SK-N-SH (cell line): ENCODE measurements at regions not wholly inside any gene's neighbourhood (a gene's known extent, or its start where the extent isn't known, plus 50 kb on each side); places are given as distances from the start of the nearest gene placed in this dataset.

Experiments
- CTCF ChIA-PET: fragments of 300-600, 350-600 bp; formaldehyde crosslinking; extraction: SDS; loops from one replicate; lab custom pipeline; 2021; lab: Yijun Ruan, JAX
- POLR2A ChIA-PET: fragments of 350-600 bp; sonication (Branson Sonifier 250); formaldehyde crosslinking; extraction: SDS; loops from one replicate; lab custom pipeline; 2020; ENCODE audit warnings: antibody characterized with exemption, inconsistent platforms; lab: Yijun Ruan, JAX
- DNase-seq: peaks from one replicate; pipeline ENCODE4 v3.0.0; 2012
- H2AFZ ChIP-seq: fragments of 200-600 bp; sonication (generic); 2 replicates; pipeline ENCODE4 v1.8.1; 2016; ENCODE audit warnings: antibody characterized with exemption, mild to moderate bottlenecking, low read depth
- H3F3A ChIP-seq: fragments of 200-600 bp; sonication (generic); replicated peaks from 2 replicates; pipeline ENCODE3; 2016; ENCODE audit warnings: antibody characterized with exemption, mild to moderate bottlenecking; ENCODE audit not compliant: insufficient read depth
- H3K27ac ChIP-seq, 2 experiments: fragments of 200-500 bp in 1 of 2; fragments of 200-600 bp in 1 of 2; sonication (Bioruptor generic) in 1 of 2; sonication (generic), shearing (Covaris generic) in 1 of 2; 2 replicates each; pipeline versions ENCODE4 v1.5.1 to v1.6.1; 2014 to 2016; ENCODE audit warnings: low read depth in 2 of 2, inconsistent platforms in 1 of 2, low read length in 1 of 2, mild to moderate bottlenecking in 1 of 2, mixed read lengths in 1 of 2
- H3K27me3 ChIP-seq: fragments of 200-600 bp; sonication (generic), shearing (Covaris generic); 2 replicates; pipeline ENCODE4 v1.6.1; 2016; ENCODE audit warnings: mixed run types; ENCODE audit not compliant: insufficient read depth
- H3K36me3 ChIP-seq, 2 experiments: fragments of 200-500 bp in 1 of 2; fragments of 200-600 bp in 1 of 2; sonication (Bioruptor generic) in 1 of 2; sonication (generic) in 1 of 2; replicated peaks in 1 of 2; 2 replicates each; pipeline versions ENCODE3 to v1.5.1; 2014 to 2016; ENCODE audit warnings: low read length in 1 of 2, mild to moderate bottlenecking in 1 of 2; ENCODE audit not compliant: insufficient read depth in 2 of 2, control insufficient read depth in 1 of 2
- H3K4me1 ChIP-seq, 2 experiments: fragments of 200-500 bp in 1 of 2; fragments of 200-600 bp in 1 of 2; sonication (Bioruptor generic) in 1 of 2; sonication (generic), shearing (Covaris generic) in 1 of 2; 2 replicates each; pipeline versions ENCODE4 v1.5.1 to v1.6.1; 2014 to 2016; ENCODE audit warnings: low read depth in 1 of 2, low read length in 1 of 2, mixed run types in 1 of 2; ENCODE audit not compliant: insufficient read depth in 2 of 2, control insufficient read depth in 1 of 2
- H3K4me2 ChIP-seq: fragments of 200-600 bp; sonication (generic), shearing (Covaris generic); 2 replicates; pipeline ENCODE4 v1.6.1; 2017; ENCODE audit warnings: mixed run types
- H3K4me3 ChIP-seq, 2 experiments: fragments of 200-500 bp in 1 of 2; fragments of 200-600 bp in 1 of 2; sonication (Bioruptor generic) in 1 of 2; sonication (generic), shearing (Covaris generic) in 1 of 2; 2 replicates each; pipeline versions ENCODE4 v1.5.1 to v1.8.1; 2014 to 2016; ENCODE audit warnings: low read depth in 2 of 2, inconsistent platforms in 1 of 2, low read length in 1 of 2, mild to moderate bottlenecking in 1 of 2, mixed read lengths in 1 of 2, moderate library complexity in 1 of 2
- H3K79me2 ChIP-seq: fragments of 200-600 bp; sonication (generic); 2 replicates; pipeline ENCODE4 v1.8.1; 2017; ENCODE audit warnings: mild to moderate bottlenecking; ENCODE audit not compliant: insufficient read depth
- H3K9ac ChIP-seq: fragments of 200-600 bp; sonication (generic); 2 replicates; pipeline ENCODE4 v1.6.1; 2017; ENCODE audit warnings: mixed run types
- H3K9me2 ChIP-seq: fragments of 200-600 bp; sonication (generic); 2 replicates; pipeline ENCODE4 v1.6.1; 2017; ENCODE audit warnings: mixed run types
- H3K9me3 ChIP-seq: fragments of 200-600 bp; sonication (generic); 2 replicates; pipeline ENCODE4 v1.6.1; 2017; ENCODE audit warnings: mixed run types, mild to moderate bottlenecking, moderate library complexity
- H4K20me1 ChIP-seq: fragments of 200-600 bp; sonication (generic); 2 replicates; pipeline ENCODE4 v1.6.1; 2017; ENCODE audit warnings: mild to moderate bottlenecking, mixed run types; ENCODE audit not compliant: insufficient read depth
- CTCF ChIP-seq: fragments of 200-600 bp; sonication (generic); IDR thresholded peaks from 2 replicates; pipeline ENCODE4 v1.6.1; 2017; ENCODE audit warnings: antibody characterized with exemption, mild to moderate bottlenecking, moderate library complexity
- FOSL2 ChIP-seq: IDR thresholded peaks from 2 replicates; pipeline ENCODE4 v1.4.0; 2012; ENCODE audit warnings: low read depth, mild to moderate bottlenecking, moderate library complexity, borderline replicate concordance
- MAX ChIP-seq: IDR thresholded peaks from 2 replicates; pipeline ENCODE4 v1.4.0; 2012; ENCODE audit warnings: low read depth
- RAD21 ChIP-seq: IDR thresholded peaks from 2 replicates; pipeline ENCODE4 v1.6.1; 2012; ENCODE audit warnings: mild to moderate bottlenecking, low read length
- RFX5 ChIP-seq: IDR thresholded peaks from 2 replicates; pipeline ENCODE4 v1.6.1; 2012; ENCODE audit warnings: mild to moderate bottlenecking, improper control_type of control experiment, low read length
- SMC3 ChIP-seq: IDR thresholded peaks from 2 replicates; pipeline ENCODE4 v1.6.1; 2012; ENCODE audit warnings: low read depth, low read length, improper control_type of control experiment
- TCF12 ChIP-seq: IDR thresholded peaks from 2 replicates; pipeline ENCODE4 v1.4.0; 2012
- WGBS: methylation state at CpG from one replicate; pipeline ENCODE4 v1.1.6; 2017; ENCODE audit warnings: low lambda C conversion rate; 5-methylcytosine and 5-hydroxymethylcytosine counted together

- TF ChIP-seq CTCF: no peak
- TF ChIP-seq FOSL2: no peak
- no peak for TF ChIP-seq TCF12
- TF ChIP-seq SMC3: no peak
- no peak overlapping the region for H3K9ac ChIP-seq
- POLR2A ChIA-PET: no interaction called here
Observed at GRCh38 chr5:53241572-53241971, 132.0 kb upstream of the MOCS2 start.

GRCh38 chr5:53243403-53243802 is 133.8 kb upstream of the MOCS2 start:
- no peaks in the 10 kb centered on the region for H3K9me2 ChIP-seq
- no peak overlapping the region for H3K4me3 ChIP-seq
- no peak for TF ChIP-seq RAD21
- no peak for TF ChIP-seq MAX
- TF ChIP-seq CTCF: peak; percentile 23
- no peak for TF ChIP-seq RFX5
- H4K20me1 ChIP-seq: no peaks in the 10 kb centered on the region
- H3K4me1 ChIP-seq: peaks cover 0 to 24% of the 10 kb centered on the region in 2 experiments; a peak in 2 of 4 replicates
- 78% methylated on average over 3 of the region's 3 CpGs for WGBS
- H3F3A ChIP-seq: peaks cover 34% of the 10 kb centered on the region
- H3K9ac ChIP-seq: no peak overlapping the region
- H3K27ac ChIP-seq: no peak overlapping the region
- no peaks in the 10 kb centered on the region for H3K27me3 ChIP-seq
- ChIA-PET CTCF (no interaction called here), POLR2A (no interaction called here)
- H3K4me2 ChIP-seq: no peak overlapping the region
- DNase-seq: no peak
- H3K36me3 ChIP-seq: no peaks in the 10 kb centered on the region
- H3K9me3 ChIP-seq: no peaks in the 10 kb centered on the region
- no peaks in the 10 kb centered on the region for H3K79me2 ChIP-seq
- no peak overlapping the region for H2AFZ ChIP-seq

More at GRCh38 chr5:53241572-53241971, 132.0 kb upstream of the MOCS2 start:
- H3K4me1 ChIP-seq: peaks cover 0 to 13% of the 10 kb centered on the region in 2 experiments; a peak in 1 of 4 replicates
- no peaks in the 10 kb centered on the region for H3K9me3 ChIP-seq
- H3K4me3 ChIP-seq: no peak overlapping the region
- no peak overlapping the region for H3K4me2 ChIP-seq
- CTCF ChIA-PET: interaction anchor here (1.0 kb wide), 1 partner anchor 22 kb away, joined by 3 read pairs; no protein-coding TSS in a partner anchor
- no peaks in the 10 kb centered on the region for H3K79me2 ChIP-seq
- no peaks in the 10 kb centered on the region for H3K9me2 ChIP-seq
- peaks cover 22% of the 10 kb centered on the region for H3F3A ChIP-seq
- H4K20me1 ChIP-seq: no peaks in the 10 kb centered on the region
- no peaks in the 10 kb centered on the region for H3K36me3 ChIP-seq
- WGBS: 55% methylated on average over 5 of the region's 5 CpGs
- H3K27me3 ChIP-seq: no peaks in the 10 kb centered on the region
- DNase-seq: no peak
- H2AFZ ChIP-seq: no peak overlapping the region; the same call in 1 of the 2 replicates
- H3K27ac ChIP-seq: no peak overlapping the region
